Pons (tissue), 1 donor: ENCODE measurements at regions not wholly inside any gene's neighbourhood (a gene's known extent, or its start where the extent isn't known, plus 50 kb on each side); places are given as distances from the start of the nearest gene placed in this dataset.

Experiments
- DNase-seq: peaks from one replicate; pipeline ENCODE4 v3.0.0-alpha.2; 2016; ENCODE audit warnings: low spot score

- no peak for DNase-seq
These were observed 1164.0 kb upstream of the RAG2 start for GRCh38 chr11:37762079-37762478.

GRCh38 chr11:37755521-37755920, 1157.5 kb upstream of the RAG2 start:
- DNase-seq = no peak

GRCh38 chr11:37748641-37749040, 1150.6 kb upstream of the RAG2 start:
- no peak for DNase-seq

GRCh38 chr11:37747121-37747520, 1149.1 kb upstream of the RAG2 start:
- no peak for DNase-seq

- DNase-seq = no peak
These were observed 1129.3 kb upstream of the RAG2 start for GRCh38 chr11:37727371-37727770.

GRCh38 chr11:37724315-37724714, 1126.3 kb upstream of the RAG2 start:
- DNase-seq = no peak

- DNase-seq = no peak
These were observed 1123.4 kb upstream of the RAG2 start for GRCh38 chr11:37721485-37721884.

GRCh38 chr11:37718431-37718999, 1120.5 kb upstream of the RAG2 start:
- DNase-seq = no peak

- no peak for DNase-seq
These were observed 1114.2 kb upstream of the RAG2 start for GRCh38 chr11:37712251-37712650.

- DNase-seq = no peak
These were observed 1112.0 kb upstream of the RAG2 start for GRCh38 chr11:37710031-37710430.

- DNase-seq = no peak
These were observed 1106.8 kb upstream of the RAG2 start for GRCh38 chr11:37704791-37705190.

- no peak for DNase-seq
These were observed 1101.6 kb upstream of the RAG2 start for GRCh38 chr11:37699644-37700043.

GRCh38 chr11:37695283-37695682, 1097.2 kb upstream of the RAG2 start:
- DNase-seq = no peak

- no peak for DNase-seq
These were observed 1091.9 kb upstream of the RAG2 start for GRCh38 chr11:37689951-37690350.

- no peak for DNase-seq
These were observed 1090.4 kb upstream of the RAG2 start for GRCh38 chr11:37688456-37688855.

GRCh38 chr11:37687130-37687529, 1089.1 kb upstream of the RAG2 start:
- DNase-seq = no peak

- no peak for DNase-seq
These were observed 1073.3 kb upstream of the RAG2 start for GRCh38 chr11:37671321-37671720.

- DNase-seq = no peak
These were observed 1068.9 kb upstream of the RAG2 start for GRCh38 chr11:37666960-37667359.

- no peak for DNase-seq
These were observed 1059.6 kb upstream of the RAG2 start for GRCh38 chr11:37657645-37658044.

GRCh38 chr11:37647767-37648166, 1049.7 kb upstream of the RAG2 start:
- DNase-seq = no peak

GRCh38 chr11:37643968-37644367, 1045.9 kb upstream of the RAG2 start:
- DNase-seq = no peak

GRCh38 chr11:37642296-37642695, 1044.3 kb upstream of the RAG2 start:
- DNase-seq = no peak

GRCh38 chr11:37632748-37633147, 1034.7 kb upstream of the RAG2 start:
- no peak for DNase-seq

- DNase-seq = no peak
These were observed 1032.8 kb upstream of the RAG2 start for GRCh38 chr11:37630866-37631265.

GRCh38 chr11:37623778-37624177, 1025.7 kb upstream of the RAG2 start:
- no peak for DNase-seq
